GM12872 (cell line): ENCODE measurements at regions not wholly inside any gene's neighbourhood (a gene's known extent, or its start where the extent isn't known, plus 50 kb on each side); places are given as distances from the start of the nearest gene placed in this dataset.

Experiments used
- TF ChIP-seq, protein P1 (sequence below): IDR thresholded peaks from 3 replicates; pipeline ENCODE4 v1.5.1; 2011; ENCODE audit warnings: low read depth, mild to moderate bottlenecking, low read length, moderate library complexity; ENCODE audit not compliant: insufficient read depth

DNA sequence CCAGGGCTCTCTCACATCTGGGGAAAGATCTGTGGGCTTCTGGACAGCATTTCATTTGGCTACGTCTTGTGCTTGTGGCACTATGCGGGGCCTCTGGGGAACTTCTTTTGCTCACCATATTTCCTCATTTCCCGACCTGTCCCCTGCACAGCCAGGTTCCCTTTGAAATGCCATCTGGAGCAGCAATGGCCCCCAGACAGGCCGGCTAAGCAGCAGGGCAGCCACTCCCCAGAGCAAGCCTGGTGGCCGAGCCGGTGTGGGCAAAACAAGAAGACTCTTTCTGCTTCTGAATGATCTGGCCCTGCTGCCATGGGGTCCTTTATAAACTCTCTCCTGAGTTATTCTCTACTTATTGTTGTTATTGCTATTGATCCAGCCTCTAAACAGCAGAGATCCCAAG lies 190.7 kb upstream of the NECTIN1 start:
- TF ChIP-seq, protein P1, sequence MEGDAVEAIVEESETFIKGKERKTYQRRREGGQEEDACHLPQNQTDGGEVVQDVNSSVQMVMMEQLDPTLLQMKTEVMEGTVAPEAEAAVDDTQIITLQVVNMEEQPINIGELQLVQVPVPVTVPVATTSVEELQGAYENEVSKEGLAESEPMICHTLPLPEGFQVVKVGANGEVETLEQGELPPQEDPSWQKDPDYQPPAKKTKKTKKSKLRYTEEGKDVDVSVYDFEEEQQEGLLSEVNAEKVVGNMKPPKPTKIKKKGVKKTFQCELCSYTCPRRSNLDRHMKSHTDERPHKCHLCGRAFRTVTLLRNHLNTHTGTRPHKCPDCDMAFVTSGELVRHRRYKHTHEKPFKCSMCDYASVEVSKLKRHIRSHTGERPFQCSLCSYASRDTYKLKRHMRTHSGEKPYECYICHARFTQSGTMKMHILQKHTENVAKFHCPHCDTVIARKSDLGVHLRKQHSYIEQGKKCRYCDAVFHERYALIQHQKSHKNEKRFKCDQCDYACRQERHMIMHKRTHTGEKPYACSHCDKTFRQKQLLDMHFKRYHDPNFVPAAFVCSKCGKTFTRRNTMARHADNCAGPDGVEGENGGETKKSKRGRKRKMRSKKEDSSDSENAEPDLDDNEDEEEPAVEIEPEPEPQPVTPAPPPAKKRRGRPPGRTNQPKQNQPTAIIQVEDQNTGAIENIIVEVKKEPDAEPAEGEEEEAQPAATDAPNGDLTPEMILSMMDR = no peak

DNA sequence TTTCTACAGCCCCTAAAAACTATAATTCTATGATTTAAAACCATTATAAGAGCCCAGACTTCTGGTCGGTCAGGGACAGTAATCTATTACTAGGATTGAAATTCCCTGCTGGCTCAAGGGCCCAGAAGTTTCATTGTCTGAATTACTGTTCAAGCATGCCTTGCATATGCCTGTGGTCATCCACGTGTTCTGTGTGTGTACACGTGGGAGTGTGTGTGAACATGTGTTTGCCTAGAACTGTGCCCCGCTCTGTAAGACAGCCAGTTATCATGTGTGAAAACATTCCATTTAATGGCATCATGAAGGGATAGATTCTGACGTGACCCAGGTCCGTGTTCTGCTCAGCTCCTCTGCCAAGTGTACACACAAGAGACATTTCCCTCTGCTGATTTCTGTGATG lies 189.3 kb upstream of the NECTIN1 start:
- TF ChIP-seq, protein P1 = no peak

DNA sequence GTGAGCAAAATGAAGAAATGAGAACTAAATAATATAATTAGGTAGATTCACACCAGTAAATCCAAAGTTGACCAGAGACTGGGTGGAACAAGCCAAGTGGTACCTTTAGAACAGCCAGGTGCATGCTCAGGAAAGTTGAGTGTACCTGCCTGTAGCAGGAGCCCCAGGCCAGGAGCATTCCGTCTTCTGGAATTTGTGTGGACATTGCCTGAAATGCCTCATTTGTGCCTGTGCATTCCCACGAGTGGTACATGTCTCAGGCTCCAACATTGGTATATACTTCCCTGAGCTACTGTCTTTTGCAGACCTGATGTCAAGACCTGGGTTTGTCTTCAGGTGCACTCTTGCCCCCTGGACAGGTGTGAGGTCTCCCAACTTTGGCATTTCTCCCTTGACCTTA lies 187.6 kb upstream of the NECTIN1 start:
- TF ChIP-seq, protein P1 = no peak

DNA sequence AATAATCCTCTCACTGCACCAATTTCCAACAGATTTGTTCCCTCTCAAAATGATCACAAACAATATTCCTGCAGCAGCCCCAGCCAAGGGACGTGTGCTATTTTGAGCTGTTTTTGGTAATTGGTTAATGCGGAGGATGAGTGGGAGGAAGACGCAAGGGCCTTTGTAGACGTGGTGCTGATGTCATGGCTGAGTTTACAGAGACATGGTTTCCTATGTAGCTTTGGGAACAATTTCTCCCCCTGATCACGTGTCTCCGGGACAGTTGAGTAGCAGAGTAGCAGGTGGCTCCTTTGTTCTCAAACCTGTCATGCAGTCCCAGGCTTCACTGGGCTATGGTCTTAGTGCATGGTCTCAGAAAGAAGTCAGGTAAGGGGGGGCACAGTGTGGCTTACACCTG lies 183.2 kb upstream of the NECTIN1 start:
- TF ChIP-seq, protein P1 = no peak

DNA sequence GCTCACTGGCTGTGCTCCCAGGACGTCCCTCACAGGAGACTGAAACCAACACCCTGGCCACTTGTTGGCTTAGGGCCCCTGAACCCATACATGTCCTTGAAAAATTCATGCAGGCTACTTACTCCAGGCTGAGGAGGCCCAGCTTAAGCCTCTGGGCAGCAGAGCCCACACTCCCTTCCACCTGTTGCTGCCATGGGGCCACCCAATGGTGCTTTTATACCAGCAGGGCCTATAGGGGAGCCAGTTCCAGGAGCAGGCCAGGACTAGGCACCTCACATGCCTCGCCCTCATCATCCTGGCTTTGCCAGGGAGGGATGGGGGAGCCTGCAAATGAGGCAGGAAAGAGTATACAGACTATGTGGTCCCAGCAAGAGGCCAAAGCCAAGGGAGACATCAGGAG lies 181.7 kb upstream of the NECTIN1 start:
- TF ChIP-seq, protein P1 = no peak

DNA sequence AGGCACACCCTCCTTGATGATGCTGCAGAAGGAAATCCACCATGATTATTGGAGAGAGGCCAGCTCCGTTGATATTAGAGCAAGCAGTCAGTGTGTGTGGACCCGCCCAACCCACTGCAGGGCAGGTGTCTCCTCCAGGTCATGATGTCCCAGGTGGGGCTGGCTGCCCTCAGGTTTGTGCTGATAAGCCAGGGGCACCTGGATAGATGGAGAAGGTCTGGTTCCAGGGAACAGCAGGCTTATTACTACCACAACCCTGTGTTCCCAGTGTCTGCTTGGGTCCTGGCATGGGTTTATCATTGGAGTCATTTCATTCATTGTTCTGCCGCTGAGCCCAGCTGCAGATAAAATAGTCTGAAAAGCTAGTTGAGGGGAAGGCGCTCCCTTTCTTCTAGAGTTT lies 181.1 kb upstream of the NECTIN1 start:
- TF ChIP-seq, protein P1 = no peak

DNA sequence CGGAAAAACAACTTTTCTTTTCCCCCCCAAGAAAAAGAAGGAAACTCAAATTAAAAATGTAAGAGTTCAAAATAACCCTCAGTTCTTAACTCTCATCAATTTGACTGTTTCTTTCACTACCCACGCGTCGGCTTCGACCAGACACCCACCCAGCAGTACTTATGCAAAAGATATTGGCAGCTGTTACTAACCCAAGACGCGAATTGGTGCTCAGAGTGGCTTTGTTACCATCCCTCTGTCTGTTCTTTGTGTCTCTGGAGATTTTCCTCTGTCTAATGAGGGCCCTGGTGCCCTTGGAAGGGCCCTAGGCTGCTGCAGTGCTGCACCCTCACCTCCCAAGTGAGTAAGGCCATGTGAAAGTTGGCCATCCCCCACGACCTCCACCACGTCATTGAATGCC lies 180.5 kb upstream of the NECTIN1 start:
- TF ChIP-seq, protein P1 = no peak

DNA sequence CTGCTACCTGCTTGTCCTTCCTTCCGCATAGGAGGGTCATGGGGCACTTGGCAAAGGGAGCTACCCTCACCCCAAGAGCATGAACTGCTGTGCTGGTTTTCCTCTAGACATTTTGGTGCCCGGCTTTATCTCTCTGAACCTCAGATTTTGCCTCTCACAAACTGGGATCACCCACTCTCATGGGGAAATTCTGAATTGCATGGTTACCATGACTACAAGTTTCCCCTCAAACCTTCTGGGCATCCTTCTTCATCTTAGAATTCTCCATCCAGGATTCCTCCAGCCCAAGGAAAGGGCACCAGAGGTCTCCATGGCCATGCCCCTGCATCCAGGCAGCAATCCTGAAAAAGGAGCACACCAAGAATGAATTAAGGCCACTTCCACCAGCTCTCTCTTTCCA lies 180.1 kb upstream of the NECTIN1 start:
- TF ChIP-seq, protein P1 = no peak
